GM12878 (cell line): ENCODE measurements at regions not wholly inside any gene's neighbourhood (a gene's known extent, or its start where the extent isn't known, plus 50 kb on each side); places are given as distances from the start of the nearest gene placed in this dataset.

ENCODE experiments used
- ATAC-seq: fragments of 200-7000 bp; cut with Tn5 transposase; 3 replicates; pipeline ENCODE4 v1.9.1; 2020; ENCODE audit warnings: mild to moderate bottlenecking, moderate library complexity
- BruUV-seq: library from RNA; stranded (reverse); fragments of 400-500 nt; replicated peaks from 2 replicates; lab custom pipeline; 2021; lab: Mats Ljungman, UMichigan
- CTCF ChIA-PET: fragments of 300-600 bp; sonication (Branson Sonifier 250); formaldehyde crosslinking; extraction: SDS; loops from one replicate; lab custom pipeline; 2021; ENCODE audit warnings: inconsistent platforms; lab: Yijun Ruan, JAX
- POLR2A ChIA-PET: fragments of 350-600 bp; formaldehyde crosslinking; extraction: SDS; loops from one replicate; lab custom pipeline; 2021; ENCODE audit warnings: inconsistent platforms; lab: Charles Lee
- RAD21 ChIA-PET: fragments of 300-600 bp; sonication (Branson Sonifier 250); formaldehyde crosslinking; loops from one replicate; lab custom pipeline; 2023; ENCODE audit warnings: antibody characterized with exemption; ENCODE audit not compliant: unreplicated experiment; lab: Charles Lee
- SMC1A ChIA-PET: fragments of 300-600 bp; sonication (Branson Sonifier 250); formaldehyde crosslinking; loops from one replicate; lab custom pipeline; 2023; ENCODE audit not compliant: unreplicated experiment, uncharacterized antibody; lab: Charles Lee
- DNase-seq: peaks from one replicate; pipeline ENCODE4 v3.0.0-alpha.2; 2011; ENCODE audit warnings: low read depth, low spot score
- FAIRE-seq: peaks from 3 replicates; lab custom pipeline; 2011; peaks lifted over from hg19 to GRCh38; lab: Jason Lieb, UNC
- H2AFZ ChIP-seq: 2 replicates; pipeline ENCODE4 v1.6.0; 2011; ENCODE audit warnings: low read depth, low read length, control low read depth; ENCODE audit not compliant: control insufficient read depth
- H3K27ac ChIP-seq: 2 replicates; pipeline ENCODE4 v1.5.1; 2011; ENCODE audit warnings: control low read depth; ENCODE audit not compliant: control insufficient read depth, insufficient read depth
- H3K27me3 ChIP-seq, 2 experiments: replicated peaks in 1 of 2; 2 replicates each; pipeline versions ENCODE4 v1.6.0 to v1.6.1; 2011; ENCODE audit warnings: low read length in 1 of 2; ENCODE audit not compliant: control insufficient read depth in 2 of 2, insufficient read depth in 2 of 2
- H3K36me3 ChIP-seq, 2 experiments: 2 replicates each; pipeline ENCODE4 v1.5.1; 2011; ENCODE audit warnings: low read length in 1 of 2; ENCODE audit not compliant: control insufficient read depth in 2 of 2, insufficient read depth in 2 of 2
- H3K4me1 ChIP-seq: 2 replicates; pipeline ENCODE4 v1.6.1; 2011; ENCODE audit warnings: mild to moderate bottlenecking, low read length, moderate library complexity, mixed read lengths; ENCODE audit not compliant: control insufficient read depth, insufficient read depth
- H3K4me2 ChIP-seq: 2 replicates; pipeline ENCODE4 v1.6.0; 2011; ENCODE audit warnings: control low read depth; ENCODE audit not compliant: control insufficient read depth, insufficient read depth
- H3K4me3 ChIP-seq: fragments of 200-600 bp; sonication (generic); 2 replicates; pipeline ENCODE4 v1.5.1; 2016
- H3K79me2 ChIP-seq: 2 replicates; pipeline ENCODE4 v1.6.0; 2011; ENCODE audit warnings: low read length; ENCODE audit not compliant: control insufficient read depth, insufficient read depth
- H3K9ac ChIP-seq: 2 replicates; pipeline ENCODE4 v1.8.0; 2011; ENCODE audit warnings: low read length, control low read depth, mixed read lengths; ENCODE audit not compliant: control insufficient read depth, insufficient read depth
- H3K9me3 ChIP-seq: replicated peaks from 3 replicates; pipeline ENCODE4 v1.5.1; 2011; ENCODE audit warnings: mild to moderate bottlenecking, low read length; ENCODE audit not compliant: control insufficient read depth, insufficient read depth
- H4K20me1 ChIP-seq: 2 replicates; pipeline ENCODE4 v1.6.0; 2011; ENCODE audit not compliant: control insufficient read depth, insufficient read depth
- CHD1 ChIP-seq: IDR thresholded peaks from 2 replicates; pipeline ENCODE4 v1.6.1; 2012; ENCODE audit warnings: low read depth, low read length, improper control_type of control experiment
- EGR1 ChIP-seq, 2 experiments: IDR thresholded peaks; 1 replicate in 1 of 2; 2 replicates in 1 of 2; pipeline ENCODE4 v1.6.1; 2011 to 2012; ENCODE audit warnings: low read depth in 2 of 2, low read length in 2 of 2, borderline replicate concordance in 1 of 2, mild to moderate bottlenecking in 1 of 2, moderate library complexity in 1 of 2
- EZH2 ChIP-seq: IDR thresholded peaks from 2 replicates; pipeline ENCODE4 v1.6.1; 2012; ENCODE audit warnings: low read depth, mild to moderate bottlenecking, control low read depth, inconsistent platforms, low read length, borderline replicate concordance; ENCODE audit not compliant: control insufficient read depth
- IKZF2 ChIP-seq, 2 experiments: fragments of 450-650 bp; IDR thresholded peaks; 2 replicates each; pipeline ENCODE4 v1.6.1; 2017; ENCODE audit warnings: mild to moderate bottlenecking in 2 of 2, moderate library complexity in 2 of 2
- KDM1A ChIP-seq: fragments of 200-600 bp; sonication (generic); IDR thresholded peaks from 2 replicates; pipeline ENCODE4 v1.6.1; 2016; ENCODE audit warnings: borderline replicate concordance
- KLF5 ChIP-seq: fragments of 450-650 bp; IDR thresholded peaks from 2 replicates; pipeline ENCODE4 v1.6.1; 2014; ENCODE audit warnings: mild to moderate bottlenecking; ENCODE audit not compliant: partially characterized antibody
- MAX ChIP-seq: IDR thresholded peaks from 2 replicates; pipeline ENCODE4 v1.6.1; 2012; ENCODE audit warnings: low read depth, low read length, improper control_type of control experiment
- NR2C1 ChIP-seq: fragments of 450-650 bp; IDR thresholded peaks from 2 replicates; pipeline ENCODE4 v1.6.1; 2017; ENCODE audit warnings: antibody characterized with exemption, mild to moderate bottlenecking, moderate library complexity
- PML ChIP-seq: IDR thresholded peaks from 2 replicates; pipeline ENCODE4 v1.6.1; 2012; ENCODE audit warnings: low read length, inconsistent platforms
- RELB ChIP-seq: fragments of 450-650 bp; IDR thresholded peaks from 2 replicates; pipeline ENCODE4 v1.6.1; 2017; ENCODE audit warnings: low read depth, mild to moderate bottlenecking, moderate library complexity
- SMAD1 ChIP-seq: fragments of 450-650 bp; IDR thresholded peaks from 2 replicates; pipeline ENCODE4 v1.6.1; 2018; ENCODE audit warnings: mild to moderate bottlenecking, low read depth; ENCODE audit not compliant: partially characterized antibody
- TCF3 ChIP-seq: IDR thresholded peaks from 2 replicates; pipeline ENCODE4 v1.6.1; 2012; ENCODE audit warnings: low read depth, mild to moderate bottlenecking, low read length, borderline replicate concordance; ENCODE audit not compliant: insufficient read depth
- ZNF274 ChIP-seq: IDR thresholded peaks from one replicate; pipeline ENCODE4 v1.8.0; 2011; ENCODE audit not compliant: insufficient read length, insufficient read depth
- ZSCAN29 ChIP-seq: fragments of 450-650 bp; IDR thresholded peaks from 2 replicates; pipeline ENCODE4 v1.6.1; 2017; ENCODE audit warnings: mild to moderate bottlenecking, moderate library complexity
- WGBS: methylation state at CpG from one replicate; pipeline ENCODE4 v1.1.6; 2016; ENCODE audit warnings: low lambda C conversion rate; ENCODE audit not compliant: insufficient replicate concordance, insufficient coverage; ENCODE audit errors: missing lambda C conversion rate; 5-methylcytosine and 5-hydroxymethylcytosine counted together
- in situ Hi-C: fragments of 300-500 bp; cut with MboI; formaldehyde crosslinking; loops from 9 replicates; pipeline ENCODE4 v1.14.3; 2018; ENCODE audit warnings: mixed read lengths
- intact Hi-C: fragments of 100-400 bp; cut with micrococcal nuclease; formaldehyde crosslinking; loops from one replicate; pipeline ENCODE4 v1.14.2; 2022; ENCODE audit not compliant: unreplicated experiment
- TF ChIP-seq, protein P1 (sequence below): fragments of 450-650 bp; IDR thresholded peaks from 2 replicates; pipeline ENCODE4 v1.6.1; 2016; ENCODE audit warnings: mild to moderate bottlenecking
- TF ChIP-seq, protein P2 (sequence below): fragments of 150-350 bp; IDR thresholded peaks from 2 replicates; pipeline ENCODE4 v1.6.1; 2016; ENCODE audit warnings: low read depth, low read length
- TF ChIP-seq, protein P3 (sequence below): IDR thresholded peaks from 2 replicates; pipeline ENCODE4 v1.6.1; 2011; ENCODE audit warnings: low read depth, mild to moderate bottlenecking, low read length, moderate library complexity, borderline replicate concordance; ENCODE audit errors: extremely low read depth

GRCh38 chr21:16020878-16021277, 291.1 kb downstream of the USP25 start (continued):
- TF ChIP-seq KLF5, result no peak
- TF ChIP-seq RELB, result no peak

DNA sequence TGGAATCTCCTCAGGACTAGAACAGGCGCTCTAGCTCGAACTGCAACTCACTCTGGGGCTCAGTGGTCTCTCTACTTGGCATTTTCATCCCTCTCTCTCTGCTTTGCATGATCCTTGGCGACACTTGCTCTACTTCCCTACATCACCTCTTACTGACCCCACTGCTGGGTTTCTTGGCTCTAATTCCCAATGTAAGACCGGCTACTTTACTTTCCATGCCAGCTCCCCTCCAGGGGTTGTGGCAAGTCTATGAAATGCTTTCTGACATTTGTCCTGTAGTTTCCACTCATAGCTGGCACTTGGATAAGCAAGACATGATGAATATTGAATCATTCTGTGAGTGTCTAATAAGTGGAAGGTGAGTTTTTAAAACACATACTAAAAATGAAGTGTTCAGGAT, 292.3 kb downstream of the USP25 start:
- WGBS, result 22% methylated on average over 4 of the region's 4 CpGs
- Histone ChIP-seq H4K20me1 (no peaks in the 10 kb centered on the region), H2AFZ (no peak overlapping the region), H3K79me2 (no peaks in the 10 kb centered on the region), H3K36me3 (no peaks in the 10 kb centered on the region), H3K4me2 (no peak overlapping the region), H3K4me3 (no peak overlapping the region), H3K9ac (no peak overlapping the region), H3K27me3 (no peaks in the 10 kb centered on the region), H3K4me1 (no peaks in the 10 kb centered on the region), H3K27ac (no peak overlapping the region), H3K9me3 (no peaks in the 10 kb centered on the region)
- ChIA-PET SMC1A (interaction anchor here (1.6 kb wide), 1 partner anchor 10 kb away, joined by 3 read pairs; no protein-coding TSS in a partner anchor), POLR2A (no interaction called here), CTCF (no interaction called here), RAD21 (no interaction called here)
- ATAC-seq, result no peak
- no peak for DNase-seq
- no TSS peak for BruUV-seq
- intact Hi-C loops, result no loop called here
- in situ Hi-C loops, result no loop called here
- no peak for FAIRE-seq
- no peak for TF ChIP-seq KLF5
- no peak for TF ChIP-seq PML
- TF ChIP-seq SMAD1, result no peak
- TF ChIP-seq NR2C1, result no peak
- TF ChIP-seq ZSCAN29, result no peak
- no peak for TF ChIP-seq TCF3
- TF ChIP-seq, protein P1, sequence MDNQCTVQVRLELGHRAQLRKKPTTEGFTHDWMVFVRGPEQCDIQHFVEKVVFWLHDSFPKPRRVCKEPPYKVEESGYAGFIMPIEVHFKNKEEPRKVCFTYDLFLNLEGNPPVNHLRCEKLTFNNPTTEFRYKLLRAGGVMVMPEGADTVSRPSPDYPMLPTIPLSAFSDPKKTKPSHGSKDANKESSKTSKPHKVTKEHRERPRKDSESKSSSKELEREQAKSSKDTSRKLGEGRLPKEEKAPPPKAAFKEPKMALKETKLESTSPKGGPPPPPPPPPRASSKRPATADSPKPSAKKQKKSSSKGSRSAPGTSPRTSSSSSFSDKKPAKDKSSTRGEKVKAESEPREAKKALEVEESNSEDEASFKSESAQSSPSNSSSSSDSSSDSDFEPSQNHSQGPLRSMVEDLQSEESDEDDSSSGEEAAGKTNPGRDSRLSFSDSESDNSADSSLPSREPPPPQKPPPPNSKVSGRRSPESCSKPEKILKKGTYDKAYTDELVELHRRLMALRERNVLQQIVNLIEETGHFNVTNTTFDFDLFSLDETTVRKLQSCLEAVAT, result no peak
- TF ChIP-seq EGR1 (IDR thresholded peaks at IDR 0.05; ENCODE audit: borderline replicate concordance in 1 of 2, low read depth in 2 of 2, low read length in 2 of 2), result no peak
- no peak for TF ChIP-seq MAX
- no peak for TF ChIP-seq KDM1A
- TF ChIP-seq EZH2, result no peak
- TF ChIP-seq, protein P2, sequence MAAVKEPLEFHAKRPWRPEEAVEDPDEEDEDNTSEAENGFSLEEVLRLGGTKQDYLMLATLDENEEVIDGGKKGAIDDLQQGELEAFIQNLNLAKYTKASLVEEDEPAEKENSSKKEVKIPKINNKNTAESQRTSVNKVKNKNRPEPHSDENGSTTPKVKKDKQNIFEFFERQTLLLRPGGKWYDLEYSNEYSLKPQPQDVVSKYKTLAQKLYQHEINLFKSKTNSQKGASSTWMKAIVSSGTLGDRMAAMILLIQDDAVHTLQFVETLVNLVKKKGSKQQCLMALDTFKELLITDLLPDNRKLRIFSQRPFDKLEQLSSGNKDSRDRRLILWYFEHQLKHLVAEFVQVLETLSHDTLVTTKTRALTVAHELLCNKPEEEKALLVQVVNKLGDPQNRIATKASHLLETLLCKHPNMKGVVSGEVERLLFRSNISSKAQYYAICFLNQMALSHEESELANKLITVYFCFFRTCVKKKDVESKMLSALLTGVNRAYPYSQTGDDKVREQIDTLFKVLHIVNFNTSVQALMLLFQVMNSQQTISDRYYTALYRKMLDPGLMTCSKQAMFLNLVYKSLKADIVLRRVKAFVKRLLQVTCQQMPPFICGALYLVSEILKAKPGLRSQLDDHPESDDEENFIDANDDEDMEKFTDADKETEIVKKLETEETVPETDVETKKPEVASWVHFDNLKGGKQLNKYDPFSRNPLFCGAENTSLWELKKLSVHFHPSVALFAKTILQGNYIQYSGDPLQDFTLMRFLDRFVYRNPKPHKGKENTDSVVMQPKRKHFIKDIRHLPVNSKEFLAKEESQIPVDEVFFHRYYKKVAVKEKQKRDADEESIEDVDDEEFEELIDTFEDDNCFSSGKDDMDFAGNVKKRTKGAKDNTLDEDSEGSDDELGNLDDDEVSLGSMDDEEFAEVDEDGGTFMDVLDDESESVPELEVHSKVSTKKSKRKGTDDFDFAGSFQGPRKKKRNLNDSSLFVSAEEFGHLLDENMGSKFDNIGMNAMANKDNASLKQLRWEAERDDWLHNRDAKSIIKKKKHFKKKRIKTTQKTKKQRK, result no peak
- TF ChIP-seq, protein P3, sequence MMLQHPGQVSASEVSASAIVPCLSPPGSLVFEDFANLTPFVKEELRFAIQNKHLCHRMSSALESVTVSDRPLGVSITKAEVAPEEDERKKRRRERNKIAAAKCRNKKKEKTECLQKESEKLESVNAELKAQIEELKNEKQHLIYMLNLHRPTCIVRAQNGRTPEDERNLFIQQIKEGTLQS, result no peak
- TF ChIP-seq CHD1, result no peak
- TF ChIP-seq IKZF2 (IDR thresholded peaks at IDR 0.05), result no peak
- no peak for TF ChIP-seq ZNF274
